Neural cell (in vitro differentiated cells): ENCODE measurements at regions not wholly inside any gene's neighbourhood (a gene's known extent, or its start where the extent isn't known, plus 50 kb on each side); places are given as distances from the start of the nearest gene placed in this dataset.
"Not testable (repeated sequence)": the region's sequence is repeated elsewhere in the genome, so short reads cannot be mapped to it uniquely, and the experiment has no call there.

Experiments
- CTCF ChIP-seq: fragments of 450-650 bp; IDR thresholded peaks from 2 replicates; pipeline ENCODE4 v1.5.1; 2014; ENCODE audit warnings: antibody characterized with exemption, mild to moderate bottlenecking, moderate library complexity; ENCODE audit not compliant: poor library complexity, severe bottlenecking
- EP300 ChIP-seq: fragments of 450-650 bp; conservative IDR thresholded peaks from 2 replicates; pipeline ENCODE4 v1.6.1; 2014; ENCODE audit warnings: antibody characterized with exemption, mild to moderate bottlenecking, moderate library complexity; ENCODE audit not compliant: poor library complexity, severe bottlenecking
- POLR2AphosphoS5 ChIP-seq: IDR thresholded peaks from 2 replicates; pipeline ENCODE4 v1.6.1; 2012
- REST ChIP-seq: IDR thresholded peaks from 2 replicates; pipeline ENCODE4 v1.6.1; 2012; ENCODE audit warnings: borderline replicate concordance
- TAF1 ChIP-seq: IDR thresholded peaks from 2 replicates; pipeline ENCODE4 v1.6.1; 2012; ENCODE audit warnings: low read depth

GRCh38 chr2:189976488-189976887 is 86.0 kb downstream of the MSTN start:
- TF ChIP-seq TAF1, POLR2AphosphoS5, CTCF, EP300, REST: not testable (repeated sequence)
